Osteoblast (primary cell): ENCODE measurements at regions not wholly inside any gene's neighbourhood (a gene's known extent, or its start where the extent isn't known, plus 50 kb on each side); places are given as distances from the start of the nearest gene placed in this dataset.

ENCODE experiments used
- DNase-seq: peaks from one replicate; pipeline ENCODE4 v3.0.0; 2011; ENCODE audit warnings: low spot score, mixed read lengths; ENCODE audit not compliant: insufficient read length; ENCODE audit errors: missing footprints
- H2AFZ ChIP-seq: 2 replicates; pipeline ENCODE4 v1.6.0; 2011; ENCODE audit warnings: mild to moderate bottlenecking, low read length
- H3K27ac ChIP-seq: 2 replicates; pipeline ENCODE4 v1.5.1; 2011; ENCODE audit warnings: mild to moderate bottlenecking, low read depth, low read length, moderate library complexity
- H3K27me3 ChIP-seq: 2 replicates; pipeline ENCODE4 v1.6.0; 2012; ENCODE audit warnings: mild to moderate bottlenecking, control low read depth, inconsistent platforms, low read length, moderate library complexity; ENCODE audit not compliant: insufficient read depth
- H3K36me3 ChIP-seq: 2 replicates; pipeline ENCODE4 v1.5.1; 2011; ENCODE audit warnings: mild to moderate bottlenecking, low read length, control low read depth, moderate library complexity; ENCODE audit not compliant: insufficient read depth
- H3K4me1 ChIP-seq: 2 replicates; pipeline ENCODE4 v1.5.1; 2011; ENCODE audit warnings: mild to moderate bottlenecking, low read length, control low read depth, moderate library complexity; ENCODE audit not compliant: insufficient read depth
- H3K4me2 ChIP-seq: 2 replicates; pipeline ENCODE4 v1.6.0; 2011; ENCODE audit warnings: mild to moderate bottlenecking, low read length; ENCODE audit not compliant: insufficient read depth
- H3K4me3 ChIP-seq: fragments of 200-600 bp; sonication (generic); 3 replicates; pipeline ENCODE4 v1.5.1; 2012; ENCODE audit warnings: mild to moderate bottlenecking, low read length, inconsistent platforms; ENCODE audit not compliant: insufficient read depth
- H3K79me2 ChIP-seq: 2 replicates; pipeline ENCODE4 v1.6.0; 2012; ENCODE audit warnings: mild to moderate bottlenecking, low read length, control low read depth, inconsistent platforms; ENCODE audit not compliant: insufficient read depth
- H3K9me3 ChIP-seq: 2 replicates; pipeline ENCODE4 v1.5.1; 2011; ENCODE audit warnings: low read depth, low read length, control low read depth
- H4K20me1 ChIP-seq: 2 replicates; pipeline ENCODE4 v1.6.0; 2012; ENCODE audit warnings: mild to moderate bottlenecking, low read length, control low read depth; ENCODE audit not compliant: insufficient read depth
- TF ChIP-seq, protein P1 (sequence below): IDR thresholded peaks from 2 replicates; pipeline ENCODE4 v1.5.1; 2011; ENCODE audit warnings: mild to moderate bottlenecking, low read depth, low read length, moderate library complexity; ENCODE audit errors: extremely low read depth

DNA sequence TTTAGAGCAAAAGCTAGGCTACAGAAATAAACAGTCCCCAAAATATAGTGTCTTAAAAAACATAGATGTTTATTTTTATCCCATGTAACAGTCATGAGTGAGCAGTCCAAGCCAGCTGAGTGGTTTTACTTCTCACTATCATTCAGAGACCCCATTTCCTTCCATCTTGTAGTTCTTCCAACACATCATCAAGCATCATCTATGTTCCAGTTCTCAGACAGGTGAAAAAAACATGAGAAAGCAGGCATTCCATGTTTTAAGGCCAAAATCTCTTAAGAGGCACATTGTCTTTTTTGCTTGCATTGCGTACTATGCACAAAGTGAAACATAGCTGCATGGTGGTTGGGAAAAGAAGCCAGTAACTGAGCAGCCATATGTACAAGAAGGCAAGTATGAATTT lies 128.6 kb downstream of the ATOH1 start:
- Histone ChIP-seq H3K79me2 (no peaks in the 10 kb centered on the region), H2AFZ (no peak overlapping the region), H3K27me3 (no peaks in the 10 kb centered on the region), H4K20me1 (no peaks in the 10 kb centered on the region), H3K4me1 (no peaks in the 10 kb centered on the region), H3K9me3 (no peaks in the 10 kb centered on the region), H3K4me3 (no peak overlapping the region), H3K36me3 (no peaks in the 10 kb centered on the region), H3K4me2 (no peak overlapping the region), H3K27ac (no peak overlapping the region)
- TF ChIP-seq, protein P1, sequence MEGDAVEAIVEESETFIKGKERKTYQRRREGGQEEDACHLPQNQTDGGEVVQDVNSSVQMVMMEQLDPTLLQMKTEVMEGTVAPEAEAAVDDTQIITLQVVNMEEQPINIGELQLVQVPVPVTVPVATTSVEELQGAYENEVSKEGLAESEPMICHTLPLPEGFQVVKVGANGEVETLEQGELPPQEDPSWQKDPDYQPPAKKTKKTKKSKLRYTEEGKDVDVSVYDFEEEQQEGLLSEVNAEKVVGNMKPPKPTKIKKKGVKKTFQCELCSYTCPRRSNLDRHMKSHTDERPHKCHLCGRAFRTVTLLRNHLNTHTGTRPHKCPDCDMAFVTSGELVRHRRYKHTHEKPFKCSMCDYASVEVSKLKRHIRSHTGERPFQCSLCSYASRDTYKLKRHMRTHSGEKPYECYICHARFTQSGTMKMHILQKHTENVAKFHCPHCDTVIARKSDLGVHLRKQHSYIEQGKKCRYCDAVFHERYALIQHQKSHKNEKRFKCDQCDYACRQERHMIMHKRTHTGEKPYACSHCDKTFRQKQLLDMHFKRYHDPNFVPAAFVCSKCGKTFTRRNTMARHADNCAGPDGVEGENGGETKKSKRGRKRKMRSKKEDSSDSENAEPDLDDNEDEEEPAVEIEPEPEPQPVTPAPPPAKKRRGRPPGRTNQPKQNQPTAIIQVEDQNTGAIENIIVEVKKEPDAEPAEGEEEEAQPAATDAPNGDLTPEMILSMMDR: no peak
- no peak for DNase-seq

DNA sequence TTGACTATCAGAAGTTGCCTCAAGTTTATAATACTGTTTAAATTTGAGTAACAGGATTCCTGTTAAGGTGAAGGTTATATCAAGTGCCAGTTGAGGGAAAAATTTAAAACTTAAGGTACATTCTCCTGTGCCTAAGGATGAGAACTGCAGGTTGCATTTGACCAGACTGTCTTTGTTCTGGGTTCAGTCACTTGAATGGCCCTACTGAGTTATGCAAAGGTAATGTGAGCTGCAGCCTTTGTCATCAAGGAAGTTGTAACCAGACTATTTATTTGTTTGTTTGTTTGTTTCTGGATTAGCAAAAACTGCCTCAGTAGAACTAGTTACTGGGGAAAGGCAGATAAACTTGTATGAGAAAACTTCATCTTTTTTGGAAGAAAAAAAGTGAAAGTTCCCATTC lies 131.9 kb downstream of the ATOH1 start:
- no peaks in the 10 kb centered on the region for H4K20me1 ChIP-seq
- H3K9me3 ChIP-seq: no peaks in the 10 kb centered on the region
- no peak overlapping the region for H3K27ac ChIP-seq
- no peaks in the 10 kb centered on the region for H3K4me1 ChIP-seq
- no peaks in the 10 kb centered on the region for H3K79me2 ChIP-seq
- H3K4me2 ChIP-seq: no peak overlapping the region
- DNase-seq: no peak
- no peaks in the 10 kb centered on the region for H3K27me3 ChIP-seq
- H3K36me3 ChIP-seq: no peaks in the 10 kb centered on the region
- TF ChIP-seq, protein P1: no peak
- no peak overlapping the region for H2AFZ ChIP-seq
- H3K4me3 ChIP-seq: no peak overlapping the region

DNA sequence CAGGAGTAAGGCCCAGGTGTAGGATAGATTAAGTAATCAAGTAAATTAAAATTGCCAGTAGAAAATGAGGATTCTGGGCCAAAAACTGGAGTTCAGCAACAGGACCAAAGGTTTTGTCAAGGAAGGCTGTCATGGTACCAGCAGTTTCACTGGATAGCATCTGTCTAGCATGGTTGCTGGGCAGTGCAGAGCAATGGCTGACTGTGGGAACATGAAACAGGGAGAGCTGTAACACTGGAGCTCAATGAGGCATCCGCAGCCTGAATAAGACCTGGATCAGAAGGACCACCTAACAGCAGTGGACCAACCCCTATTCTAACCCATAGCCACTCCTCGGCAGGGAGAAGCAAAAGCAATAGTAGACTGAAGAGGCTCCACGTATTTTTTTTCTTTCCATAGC lies 132.4 kb downstream of the ATOH1 start:
- Histone ChIP-seq H3K9me3 (no peaks in the 10 kb centered on the region), H4K20me1 (no peaks in the 10 kb centered on the region), H2AFZ (no peak overlapping the region), H3K36me3 (no peaks in the 10 kb centered on the region), H3K4me3 (no peak overlapping the region), H3K4me1 (no peaks in the 10 kb centered on the region), H3K27ac (no peak overlapping the region), H3K27me3 (no peaks in the 10 kb centered on the region), H3K79me2 (no peaks in the 10 kb centered on the region), H3K4me2 (no peak overlapping the region)
- TF ChIP-seq, protein P1: no peak
- no peak for DNase-seq

DNA sequence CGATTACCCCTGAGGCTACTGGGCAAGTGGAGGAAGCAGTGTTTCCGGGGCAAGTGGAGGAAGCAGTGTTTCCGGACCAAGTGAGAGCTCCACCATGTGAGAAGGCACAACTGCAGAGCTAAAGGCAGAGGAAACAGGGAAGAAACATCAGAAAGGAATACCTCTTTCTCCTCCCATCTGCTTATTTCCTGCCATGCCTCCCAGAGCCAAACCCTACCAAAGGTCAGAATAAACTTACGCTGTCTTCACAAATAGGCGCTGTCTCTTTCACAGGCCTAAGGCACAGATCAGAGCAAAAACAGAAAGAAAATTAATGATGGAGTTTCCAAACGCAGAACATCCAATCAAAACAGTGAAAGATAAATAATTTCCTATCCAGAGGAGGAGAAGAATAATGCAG lies 153.0 kb downstream of the ATOH1 start:
- H3K9me3 ChIP-seq: no peaks in the 10 kb centered on the region
- H3K4me2 ChIP-seq: no peak overlapping the region
- no peaks in the 10 kb centered on the region for H3K36me3 ChIP-seq
- H3K4me1 ChIP-seq: no peaks in the 10 kb centered on the region
- TF ChIP-seq, protein P1: no peak
- DNase-seq: no peak
- no peak overlapping the region for H3K4me3 ChIP-seq
- H3K79me2 ChIP-seq: no peaks in the 10 kb centered on the region
- no peak overlapping the region for H3K27ac ChIP-seq
- H2AFZ ChIP-seq: no peak overlapping the region
- no peaks in the 10 kb centered on the region for H3K27me3 ChIP-seq
- H4K20me1 ChIP-seq: no peaks in the 10 kb centered on the region
